Stimulated activated CD4-positive, alpha-beta T cell treated with anti-CD3 and anti-CD28 coated beads, Interleukin-4, amount 100 ng/mL, for 48 hours (primary cell): ENCODE measurements at regions not wholly inside any gene's neighbourhood (a gene's known extent, or its start where the extent isn't known, plus 50 kb on each side); places are given as distances from the start of the nearest gene placed in this dataset.

ENCODE experiments used
- DNase-seq, 2 donors: peaks; one replicate each; pipeline ENCODE4 v3.0.0-alpha.2; 2020; ENCODE audit warnings: low read depth in 2 of 2

- no peak for DNase-seq
Measured at GRCh38 chr9:108108852-108109448, 619.4 kb upstream of the KLF4 start.

DNA sequence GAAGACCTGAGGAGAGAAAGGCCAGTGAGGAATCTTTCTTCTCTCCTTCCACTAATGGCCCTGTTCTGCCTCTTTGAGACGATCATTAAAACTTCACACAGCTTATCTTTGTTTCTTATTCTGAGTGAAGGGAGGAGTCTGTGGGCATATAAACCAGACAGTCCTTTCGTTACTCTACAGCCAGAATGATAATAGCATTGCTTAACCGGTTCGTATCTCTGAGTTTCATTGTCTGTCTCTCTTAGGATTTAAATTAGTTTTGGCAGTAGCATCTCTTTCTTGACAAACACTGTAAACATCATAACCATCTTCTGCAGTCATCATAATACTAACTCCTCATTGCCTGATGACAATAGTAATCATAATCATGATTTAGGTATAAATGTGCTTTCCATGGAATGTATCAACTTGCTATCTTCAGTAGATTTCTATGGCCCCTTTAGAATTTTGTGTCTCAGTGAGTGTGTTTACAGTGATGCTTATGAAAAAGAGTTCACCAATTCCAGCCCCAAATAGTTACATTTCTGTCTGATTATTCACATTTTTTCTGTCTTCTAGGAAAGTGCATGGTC lies 618.8 kb upstream of the KLF4 start:
- DNase-seq, result no peak

DNA sequence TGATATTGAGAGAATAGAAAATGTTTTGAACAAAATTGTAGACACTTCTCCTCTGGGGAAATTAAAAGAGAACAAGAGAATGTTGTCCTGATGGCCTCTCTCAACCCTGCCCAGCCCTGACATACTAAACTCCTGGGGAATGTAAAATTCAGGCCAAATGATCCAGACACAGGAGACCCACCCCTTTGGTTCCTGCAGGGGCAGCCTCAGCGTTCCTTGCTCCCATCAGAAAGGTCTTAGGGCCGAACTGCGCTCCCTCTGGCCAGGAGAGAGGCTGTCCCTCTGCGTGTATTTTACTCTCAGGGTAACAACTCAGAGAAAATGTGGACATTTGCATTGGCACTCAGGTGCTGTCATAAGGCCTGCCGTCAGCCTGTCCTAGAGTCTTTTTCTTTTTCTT lies 616.3 kb upstream of the KLF4 start:
- DNase-seq, result no peak

- DNase-seq, result no peak
Measured at GRCh38 chr9:108104991-108105390, 615.4 kb upstream of the KLF4 start.

DNA sequence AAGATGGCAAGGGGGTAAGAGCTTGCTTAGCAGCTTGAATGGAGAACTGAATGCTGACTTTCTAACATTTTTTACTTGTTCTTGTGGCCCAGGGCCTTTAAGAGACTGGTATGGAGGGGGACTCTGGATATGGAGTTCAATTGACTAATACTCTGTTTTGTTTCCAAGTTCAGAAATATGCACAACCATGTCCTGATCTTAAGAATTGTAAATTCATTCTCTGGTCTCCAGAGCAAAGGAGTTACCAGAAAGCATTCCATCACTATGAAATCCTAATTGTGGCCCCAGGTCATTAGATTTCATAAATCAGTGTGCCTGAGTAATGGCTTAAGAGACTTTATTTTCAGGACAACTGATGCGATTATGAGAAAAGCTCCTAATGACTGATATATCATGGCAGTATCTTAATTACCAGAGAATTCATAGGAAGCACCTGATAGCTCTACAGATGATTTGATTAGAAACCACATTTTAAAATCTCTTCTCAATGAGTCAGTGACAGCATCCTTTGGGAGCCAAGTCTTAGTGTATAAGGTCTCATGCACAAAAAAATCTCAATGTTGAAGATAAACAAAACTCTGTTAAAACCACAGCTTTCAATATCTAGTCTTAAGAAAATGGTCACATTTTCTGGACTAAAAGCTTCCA lies 613.6 kb upstream of the KLF4 start:
- no peak for DNase-seq

- DNase-seq, result no peak
Measured at GRCh38 chr9:108101410-108101809, 611.8 kb upstream of the KLF4 start.

GRCh38 chr9:108100571-108100970 lies 611.0 kb upstream of the KLF4 start:
- DNase-seq, result no peak

- no peak for DNase-seq
Measured at GRCh38 chr9:108099854-108100253, 610.3 kb upstream of the KLF4 start.

DNA sequence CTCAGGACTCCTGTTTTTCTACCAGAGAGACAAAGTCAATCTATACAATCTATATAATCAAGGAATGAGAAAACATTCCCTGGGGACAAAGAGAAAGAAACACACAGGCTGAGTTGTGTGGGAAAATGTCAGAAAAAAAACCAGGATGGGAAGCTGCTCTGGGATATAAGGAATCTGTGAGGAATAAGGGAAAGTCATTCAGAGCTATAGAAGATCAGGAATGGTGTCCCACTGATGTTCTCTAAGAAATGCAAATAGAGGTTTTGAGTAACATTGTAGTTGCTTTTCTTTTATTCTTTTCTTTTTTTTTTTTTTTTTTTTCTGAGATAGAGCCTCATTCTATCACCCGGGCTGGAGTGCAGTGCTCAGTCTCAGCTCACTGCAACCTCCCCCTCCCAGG lies 605.9 kb upstream of the KLF4 start:
- no peak for DNase-seq

DNA sequence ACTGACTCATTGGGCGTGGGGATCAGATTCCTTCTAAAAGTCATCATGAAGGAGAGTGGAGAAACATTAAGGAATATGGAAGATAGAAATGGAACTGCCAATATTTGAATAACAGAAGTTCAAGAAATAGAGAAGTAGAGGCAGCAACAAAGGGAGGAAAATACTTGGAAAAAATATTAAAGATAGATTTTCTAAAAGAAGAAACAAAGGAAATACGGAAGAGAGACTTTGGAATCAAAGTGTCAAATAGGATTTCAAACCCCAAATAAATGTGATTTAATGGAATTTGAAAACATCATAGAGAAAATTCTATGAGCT lies 605.1 kb upstream of the KLF4 start:
- DNase-seq, result no peak

DNA sequence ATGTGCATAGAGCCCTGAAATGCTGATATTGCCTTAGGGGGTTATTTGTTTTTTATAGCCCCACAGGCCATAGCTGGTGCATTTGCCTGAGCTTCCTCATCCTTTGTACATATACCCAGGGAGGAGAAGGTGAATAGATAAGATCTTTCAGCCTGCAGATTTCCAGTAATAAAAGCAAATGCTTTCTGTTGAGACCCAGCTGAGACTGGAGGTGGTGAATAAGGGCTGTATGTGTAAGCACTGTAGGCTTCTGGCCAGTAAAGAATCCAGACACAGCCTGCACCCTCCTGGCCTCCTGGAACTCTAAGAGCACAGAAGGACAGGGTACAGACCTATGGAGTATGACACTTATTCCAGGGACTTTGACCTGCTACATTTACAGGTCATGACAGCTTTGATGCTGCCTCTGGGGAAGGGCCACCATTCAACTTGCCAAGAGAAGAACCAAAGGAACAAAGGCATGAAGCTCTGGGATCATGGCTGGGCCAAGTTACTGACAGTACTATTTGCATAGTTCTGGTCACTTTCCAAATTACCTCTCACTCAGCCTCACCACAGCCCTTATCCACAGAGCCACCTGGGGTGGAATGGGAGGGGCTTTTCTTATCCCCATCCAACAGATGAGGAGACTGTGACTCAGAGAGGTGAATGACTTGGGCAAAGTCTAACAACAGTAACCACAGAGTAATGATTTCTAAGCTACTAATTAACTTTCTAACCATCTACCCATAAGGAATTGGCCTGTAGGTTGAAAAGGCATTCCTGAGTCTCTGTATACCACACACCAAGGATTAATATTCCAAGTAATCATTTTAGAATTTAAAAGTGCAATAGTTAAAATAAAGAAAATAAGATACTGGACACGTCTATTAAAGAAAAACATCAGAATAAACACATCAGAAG lies 604.5 kb upstream of the KLF4 start:
- DNase-seq, result no peak

- no peak for DNase-seq
Measured at GRCh38 chr9:108088916-108089315, 599.3 kb upstream of the KLF4 start.

DNA sequence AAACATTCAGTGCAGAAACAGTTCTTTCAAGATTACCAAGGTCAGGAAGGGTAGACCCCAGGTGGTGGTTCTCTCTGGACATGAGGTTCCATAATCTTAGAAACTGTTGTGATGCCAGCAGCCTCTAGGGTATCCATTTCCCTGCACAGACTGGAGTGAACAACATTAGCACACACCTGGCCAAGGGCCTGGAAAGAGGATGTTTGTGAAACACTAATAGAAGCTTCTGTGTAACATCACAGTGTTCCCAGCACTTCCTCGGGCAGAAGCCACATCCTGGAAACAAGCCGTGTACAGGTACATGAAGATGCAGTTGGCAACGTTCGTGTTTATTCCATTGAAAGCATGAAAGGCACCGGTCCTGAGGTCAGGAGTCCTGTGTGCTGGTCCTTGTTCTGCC lies 598.2 kb upstream of the KLF4 start:
- no peak for DNase-seq

DNA sequence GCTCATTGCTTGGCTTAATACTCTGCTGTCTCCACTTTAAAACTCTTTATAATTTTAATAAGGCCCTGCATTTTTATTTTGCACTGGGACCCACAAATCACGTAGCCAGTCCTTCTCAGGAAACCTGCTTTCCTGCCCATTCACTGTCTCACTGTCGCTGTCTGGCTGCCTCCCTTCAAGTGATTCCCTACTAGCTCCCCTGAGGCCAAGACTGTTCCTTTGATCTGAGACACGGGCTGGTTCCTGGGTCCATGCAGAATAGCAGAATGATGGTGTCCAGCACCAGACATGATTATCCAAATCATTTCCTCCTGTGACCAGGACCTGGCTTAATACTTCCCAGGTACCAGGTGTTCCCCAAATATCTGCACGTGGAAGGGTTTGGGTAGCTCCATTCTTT lies 597.1 kb upstream of the KLF4 start:
- DNase-seq, result no peak

DNA sequence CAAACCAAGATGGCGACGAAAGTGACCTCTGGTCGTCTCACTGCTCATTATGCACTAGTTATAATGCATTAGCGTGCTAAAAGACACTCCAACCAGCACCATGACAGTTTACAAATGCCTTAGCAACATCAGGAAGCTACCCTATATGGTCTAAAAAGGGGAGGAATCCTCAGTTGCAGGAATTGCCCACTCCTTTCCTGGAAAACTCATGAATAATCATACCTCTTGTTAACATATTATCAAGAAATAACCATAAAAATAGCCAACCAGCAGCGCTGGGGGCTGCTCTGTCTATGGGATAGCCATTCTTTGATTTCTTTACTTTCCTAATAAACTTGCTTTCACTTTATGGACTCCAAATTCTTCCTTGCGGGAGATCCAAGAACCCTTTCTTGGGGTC lies 595.7 kb upstream of the KLF4 start:
- no peak for DNase-seq

- DNase-seq, result no peak
Measured at GRCh38 chr9:108083796-108084352, 594.3 kb upstream of the KLF4 start.

GRCh38 chr9:108083160-108083750 lies 593.7 kb upstream of the KLF4 start:
- DNase-seq, result no peak

GRCh38 chr9:108081112-108081511 lies 591.5 kb upstream of the KLF4 start:
- no peak for DNase-seq

DNA sequence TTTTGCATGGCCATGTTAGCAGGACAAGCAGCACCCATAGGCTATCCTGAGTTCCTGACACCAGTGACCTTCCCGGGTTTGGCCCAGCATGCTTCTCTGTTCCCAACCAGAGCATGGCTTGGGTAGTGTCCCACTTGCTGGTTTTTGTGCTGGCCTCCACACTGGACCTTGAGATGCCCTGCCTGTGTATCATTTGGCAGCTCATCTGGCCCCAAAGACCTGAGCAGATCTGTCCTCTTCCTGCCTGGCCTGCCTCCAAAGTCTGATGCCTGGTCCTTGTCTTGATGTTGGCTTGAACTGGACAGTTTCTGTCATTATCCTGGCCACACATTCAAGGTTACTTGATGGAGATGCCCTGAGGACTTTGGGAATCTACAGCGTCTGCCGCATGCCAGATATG lies 590.7 kb upstream of the KLF4 start:
- DNase-seq, result no peak

DNA sequence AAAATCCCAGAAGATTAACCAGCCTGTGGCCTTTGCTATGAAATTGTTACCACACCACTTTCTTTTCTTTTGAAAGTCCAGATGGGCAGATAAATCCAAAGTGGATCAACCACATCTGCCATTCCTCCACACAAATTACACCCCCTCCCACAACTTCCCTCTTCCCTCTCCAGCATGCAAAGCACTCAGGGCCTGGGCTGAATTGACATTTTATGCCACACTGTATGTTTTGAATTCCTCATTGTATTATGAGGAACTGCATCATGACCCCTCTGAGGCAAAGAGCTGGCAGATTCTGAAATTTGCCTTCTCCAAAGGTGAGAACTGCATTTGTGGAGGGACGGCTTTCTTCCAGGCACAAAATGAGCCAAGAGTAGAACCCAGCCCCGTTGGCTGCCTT lies 589.2 kb upstream of the KLF4 start:
- DNase-seq, result no peak

- no peak for DNase-seq
Measured at GRCh38 chr9:108078375-108078774, 588.8 kb upstream of the KLF4 start.

DNA sequence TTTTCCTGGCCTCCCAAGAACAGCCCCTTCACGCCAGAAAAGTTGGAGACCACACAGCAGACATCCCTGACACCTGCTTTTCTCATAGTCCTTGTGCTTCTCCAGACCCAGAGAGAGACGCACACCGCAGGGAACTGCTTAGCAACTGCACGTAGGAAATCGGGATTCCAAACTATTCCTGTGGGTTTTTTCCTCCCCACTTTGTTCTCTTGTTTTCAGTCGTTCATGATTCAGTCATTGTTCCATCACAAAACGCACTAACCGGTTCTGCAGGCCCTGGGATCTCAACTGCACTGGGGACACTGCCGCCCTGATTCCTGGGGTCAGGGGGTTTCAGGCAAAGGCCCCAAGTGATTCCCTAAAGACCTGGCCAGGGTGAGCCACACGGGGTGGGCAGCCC lies 588.0 kb upstream of the KLF4 start:
- DNase-seq, result no peak
